HG03135 (cell line): ENCODE measurements at regions not wholly inside any gene's neighbourhood (a gene's known extent, or its start where the extent isn't known, plus 50 kb on each side); places are given as distances from the start of the nearest gene placed in this dataset.
A peak's percentile ranks its signal among the peaks of the same experiment; 100 is the strongest.

ENCODE experiments used
- ATAC-seq: cut with Tn5 transposase; IDR thresholded peaks from one replicate; pipeline ENCODE4 v1.9.1; 2021; ENCODE audit warnings: mild to moderate bottlenecking, moderate library complexity; ENCODE audit not compliant: unreplicated experiment

DNA sequence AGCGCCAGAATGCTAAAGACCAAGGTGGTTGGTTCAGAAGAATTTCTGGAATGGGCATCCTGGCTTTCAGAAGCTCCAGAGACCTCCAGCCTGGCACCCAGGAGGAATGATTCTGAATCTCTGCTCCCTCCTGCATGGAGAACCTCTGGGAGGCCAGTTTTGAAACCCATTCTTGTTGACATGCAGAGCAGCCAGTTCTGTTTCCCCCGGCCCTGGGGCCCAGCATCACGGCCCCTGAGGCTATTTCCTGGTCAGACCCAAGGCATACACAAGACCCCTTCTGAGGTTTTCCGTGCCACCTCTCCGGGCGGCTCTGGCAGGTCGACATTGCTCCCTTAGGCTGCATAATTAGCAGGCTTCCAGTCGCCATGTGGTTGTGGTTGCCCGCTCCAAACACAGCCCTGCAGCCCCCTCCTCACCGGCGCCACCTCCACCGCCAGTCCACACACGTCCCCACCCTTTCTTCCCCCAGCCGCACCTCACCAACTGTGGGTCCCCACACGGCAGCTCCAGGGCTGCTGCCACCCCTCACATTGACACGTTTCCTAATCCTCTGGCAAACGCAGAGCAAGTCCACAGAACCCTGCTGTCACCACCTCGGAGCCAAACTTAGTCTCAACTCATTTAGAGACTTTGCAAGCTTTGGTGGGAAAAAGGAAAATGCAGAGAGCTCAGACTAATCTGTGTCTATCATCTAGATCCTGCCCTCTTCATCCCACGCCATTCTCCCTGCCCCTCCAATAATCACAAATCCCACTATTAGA is 367.1 kb downstream of the SOX9 start:
- ATAC-seq, result no peak

DNA sequence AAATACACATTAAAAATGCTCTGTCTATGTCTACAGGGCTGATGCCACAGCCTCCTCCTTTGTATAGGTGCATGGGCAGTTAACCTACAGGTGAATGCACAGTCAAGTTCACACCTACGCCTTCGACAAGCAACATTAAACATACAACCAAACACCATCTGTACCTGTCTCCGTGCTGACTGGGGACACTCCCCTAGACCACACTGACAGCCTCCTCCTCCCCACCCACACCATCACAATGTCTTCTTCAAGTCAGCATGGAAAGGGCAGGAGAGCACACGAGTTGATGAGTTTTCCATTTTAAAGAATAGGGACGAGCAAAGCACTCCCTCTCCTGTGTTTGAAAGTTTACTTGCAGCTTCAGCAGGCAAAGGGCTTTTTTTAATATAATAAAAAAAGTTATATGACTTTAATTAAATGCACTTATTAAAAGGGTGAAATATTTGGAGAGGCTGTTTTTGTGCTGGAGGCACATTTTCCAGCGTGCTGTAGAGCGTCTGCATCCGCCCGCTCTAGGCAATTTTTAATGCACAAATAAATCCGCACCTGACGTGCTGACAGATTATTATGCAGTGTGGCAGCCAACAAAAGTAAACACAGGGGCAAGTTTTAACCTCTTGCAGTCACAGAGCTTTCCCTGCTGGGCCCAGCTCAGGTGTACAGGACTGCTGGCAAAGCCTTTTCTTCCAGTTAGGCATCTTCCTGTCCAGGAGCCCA is 367.9 kb downstream of the SOX9 start:
- ATAC-seq, result no peak

DNA sequence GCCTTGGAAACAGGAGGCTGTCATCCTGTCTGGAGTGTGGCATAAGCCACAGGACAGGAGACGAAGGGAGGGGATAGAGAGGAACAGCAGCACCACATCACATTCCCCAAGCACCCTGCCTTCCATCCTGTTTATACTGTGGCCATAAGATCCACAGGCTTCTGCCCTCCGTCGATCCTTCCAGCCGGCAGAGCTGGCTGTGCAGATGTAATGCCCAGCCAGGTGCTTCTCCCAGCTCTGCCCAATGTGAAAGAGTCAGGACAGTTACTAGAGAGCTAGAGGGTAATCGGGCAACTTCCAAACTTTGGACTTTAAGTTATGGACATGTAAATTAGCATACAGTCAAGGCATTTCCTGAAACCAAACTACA is 368.4 kb downstream of the SOX9 start:
- no peak for ATAC-seq

DNA sequence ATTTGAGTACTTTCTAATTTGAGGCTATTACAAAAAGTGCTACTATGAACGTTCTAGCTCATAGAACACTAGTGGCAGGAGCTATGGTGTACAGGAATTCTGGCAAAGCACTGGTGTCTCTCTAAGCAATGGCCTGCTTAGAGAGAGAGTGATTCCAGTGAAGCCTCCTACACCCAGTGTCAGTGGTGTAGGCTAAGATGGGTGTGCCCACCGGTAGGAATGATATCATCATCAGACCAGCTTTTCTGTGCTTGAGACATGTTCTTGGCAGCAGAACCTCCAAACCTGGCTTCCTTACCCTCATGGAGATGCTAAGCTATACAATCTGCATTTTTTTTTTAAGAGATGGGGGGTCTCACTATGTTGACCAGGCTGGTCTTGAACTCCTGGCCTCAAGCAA is 370.3 kb downstream of the SOX9 start:
- ATAC-seq, result no peak

DNA sequence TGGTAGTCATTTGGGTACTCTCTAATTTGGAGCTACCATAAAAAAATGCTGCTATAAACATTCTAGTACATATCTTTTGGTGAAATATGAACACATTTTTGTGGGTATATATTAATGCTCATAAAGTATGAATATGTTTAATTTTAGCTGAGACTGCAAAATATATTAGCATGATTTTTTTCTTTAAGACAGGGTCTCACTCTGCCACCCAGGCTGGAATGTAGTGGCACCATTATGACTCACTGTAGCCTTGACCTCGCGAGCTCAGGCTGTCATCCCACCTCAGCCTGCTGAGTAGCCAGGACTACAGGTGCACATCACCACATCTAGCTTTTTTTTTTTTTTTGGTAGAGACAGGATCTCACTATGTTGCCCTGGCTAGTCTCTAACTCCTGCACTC is 371.7 kb downstream of the SOX9 start:
- ATAC-seq, result no peak

DNA sequence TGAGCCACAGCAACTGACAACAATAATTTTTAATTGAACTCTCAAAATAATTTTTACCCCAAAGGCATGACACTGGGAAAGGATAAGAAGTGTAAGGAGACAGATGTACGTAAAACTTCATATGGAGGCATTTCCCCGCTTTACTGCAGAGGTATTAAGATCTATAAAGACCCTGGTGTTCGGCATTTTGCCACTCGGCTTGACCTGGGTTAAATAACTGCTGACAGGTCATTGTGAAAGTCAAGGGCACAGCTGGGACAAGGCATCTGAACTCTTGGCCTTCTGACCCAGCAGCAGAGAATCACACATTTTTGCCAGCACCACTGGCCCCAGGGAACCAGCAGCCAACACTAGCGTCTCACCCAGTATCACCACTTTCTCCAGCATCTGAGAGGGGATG is 372.1 kb downstream of the SOX9 start:
- no peak for ATAC-seq

DNA sequence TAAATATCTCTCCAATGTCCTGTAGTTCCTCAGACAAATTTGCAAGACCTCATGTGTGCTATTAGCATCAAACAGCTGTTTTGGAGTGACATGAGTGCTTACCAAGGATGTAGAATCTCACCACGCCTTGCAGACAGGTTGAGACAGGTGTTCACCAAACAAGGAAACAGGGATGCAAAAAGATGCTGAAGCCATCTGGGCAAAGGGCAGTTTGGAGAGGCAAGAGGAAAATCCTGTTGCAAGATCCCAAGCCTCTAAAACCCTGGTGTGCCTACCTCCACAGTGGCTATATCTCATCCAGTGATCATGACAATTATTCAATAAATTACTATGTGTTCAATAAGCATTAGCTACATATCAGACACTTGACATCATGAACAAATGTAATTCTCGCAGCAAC is 373.7 kb downstream of the SOX9 start:
- ATAC-seq, result no peak

DNA sequence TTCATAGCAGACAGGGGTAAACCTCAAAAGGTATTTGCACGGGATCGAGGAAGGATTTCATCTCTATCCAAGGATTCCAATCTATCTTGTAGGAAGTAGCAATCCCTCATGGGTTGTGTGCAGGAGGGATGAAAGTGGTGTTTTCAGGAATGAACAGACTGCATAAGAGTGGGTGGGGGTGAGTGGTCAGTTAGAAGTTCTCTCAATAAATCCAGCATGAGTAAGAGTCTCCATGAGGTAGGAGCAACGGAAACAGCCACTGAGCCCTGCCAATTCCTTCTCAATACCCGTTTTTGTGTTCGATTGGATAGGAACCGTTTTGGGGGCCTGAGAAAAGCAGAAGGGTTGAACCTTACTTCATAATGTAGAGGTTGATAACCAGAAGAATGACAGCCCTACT is 375.6 kb downstream of the SOX9 start:
- ATAC-seq, result no peak

DNA sequence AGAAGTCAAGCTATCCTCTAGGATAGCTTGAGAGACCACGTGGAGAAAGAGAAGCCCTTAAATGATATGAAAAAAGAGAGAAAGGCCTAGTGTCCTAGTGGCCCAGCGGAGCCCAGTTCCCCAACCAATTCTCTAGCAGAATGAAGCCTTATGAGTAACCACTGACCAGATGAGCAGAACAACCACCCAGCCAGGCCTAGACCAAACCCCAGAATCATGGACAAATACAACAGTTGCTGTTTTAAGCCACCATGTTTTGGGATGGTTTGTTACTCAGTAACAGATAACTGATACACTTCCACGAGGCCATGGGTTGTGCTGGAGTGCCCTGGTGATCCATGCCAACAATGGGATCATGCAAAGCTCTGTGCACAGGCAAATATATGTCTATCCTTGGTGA is 377.1 kb downstream of the SOX9 start:
- ATAC-seq, result no peak

DNA sequence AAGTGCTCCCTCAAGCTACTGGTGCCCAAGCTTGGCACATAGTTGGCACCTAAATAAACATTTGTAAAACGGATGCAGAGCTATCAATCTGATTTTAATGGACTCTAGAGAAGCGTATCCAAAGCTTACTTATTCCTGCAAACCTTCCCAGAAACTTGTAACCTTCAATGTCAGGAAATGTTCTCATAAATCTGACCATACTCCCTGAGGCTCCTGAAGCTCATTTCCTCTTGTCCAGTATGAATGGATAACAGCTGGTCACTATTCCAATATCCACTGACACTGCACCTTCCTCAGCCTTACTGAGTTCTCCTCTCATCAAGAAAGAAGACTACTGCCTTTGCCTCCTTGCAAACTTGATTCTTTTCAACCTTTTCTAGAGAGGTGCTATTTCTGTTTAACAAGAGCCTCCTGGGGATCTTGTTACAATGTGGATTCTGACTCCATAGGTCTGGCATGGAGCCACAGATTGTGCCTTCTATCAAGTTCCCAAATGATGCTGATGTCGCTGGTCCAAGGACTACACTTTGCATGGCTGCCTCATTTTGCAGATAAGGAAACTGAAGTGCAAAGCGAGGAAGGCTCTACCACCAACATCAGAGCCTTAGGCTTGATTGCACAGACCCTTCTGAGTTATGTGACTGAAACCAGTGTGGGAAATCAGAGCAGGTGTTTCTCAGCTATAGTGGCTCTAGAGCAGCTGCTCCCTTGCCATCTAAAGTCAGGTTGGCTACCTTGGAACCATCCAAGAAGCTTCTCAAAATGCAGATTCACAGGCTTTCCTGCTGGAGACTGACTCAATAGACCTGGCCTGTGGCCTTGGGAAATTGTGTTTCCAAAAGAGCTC is 377.8 kb downstream of the SOX9 start:
- ATAC-seq, result no peak

DNA sequence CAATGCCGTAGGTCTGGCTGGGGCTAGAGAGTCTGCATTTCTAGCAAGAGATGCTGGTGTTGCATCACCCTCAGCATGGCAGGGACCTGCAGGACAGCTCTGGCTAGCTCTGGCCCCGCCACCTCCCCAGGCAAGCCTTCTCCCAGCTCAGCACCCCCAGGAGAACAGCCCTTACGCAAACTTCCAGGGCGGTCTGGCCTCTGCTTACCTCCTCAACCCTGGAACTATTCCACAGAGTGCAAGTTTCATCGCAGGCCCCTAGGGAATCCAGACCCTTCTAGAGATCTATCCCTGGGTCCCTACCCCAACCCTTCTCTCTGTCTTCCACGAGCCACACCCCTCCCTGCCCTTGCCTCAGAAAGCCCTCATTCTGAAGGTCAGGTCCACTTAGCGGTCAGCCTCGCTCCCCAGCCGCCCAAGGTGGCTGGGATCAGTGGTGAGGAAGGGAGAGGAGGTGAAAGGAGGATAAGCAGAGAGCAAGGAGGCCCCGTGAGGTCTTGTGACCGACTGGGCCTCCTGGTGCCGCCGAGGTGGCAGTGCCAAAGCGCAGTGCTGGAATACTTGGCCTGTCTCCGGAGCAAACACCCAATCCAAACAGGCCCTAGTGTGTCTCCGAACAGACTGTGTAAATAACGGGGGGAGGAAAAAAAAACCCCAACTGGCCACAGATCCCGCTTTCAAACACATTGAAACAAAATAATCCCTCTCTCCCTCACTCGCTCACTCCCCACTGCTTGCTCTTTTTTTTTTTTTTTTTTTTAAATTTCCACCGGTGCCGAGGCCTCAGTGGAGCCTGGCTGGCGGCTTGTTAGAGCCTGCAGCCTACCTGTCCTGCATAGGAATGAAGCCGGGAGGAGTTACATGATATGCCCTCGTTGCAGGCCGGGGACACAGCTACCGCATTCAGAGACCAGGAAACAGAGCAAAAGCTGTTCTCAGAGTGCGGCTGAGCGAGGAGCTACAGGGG is 380.9 kb downstream of the SOX9 start:
- ATAC-seq, result no peak

DNA sequence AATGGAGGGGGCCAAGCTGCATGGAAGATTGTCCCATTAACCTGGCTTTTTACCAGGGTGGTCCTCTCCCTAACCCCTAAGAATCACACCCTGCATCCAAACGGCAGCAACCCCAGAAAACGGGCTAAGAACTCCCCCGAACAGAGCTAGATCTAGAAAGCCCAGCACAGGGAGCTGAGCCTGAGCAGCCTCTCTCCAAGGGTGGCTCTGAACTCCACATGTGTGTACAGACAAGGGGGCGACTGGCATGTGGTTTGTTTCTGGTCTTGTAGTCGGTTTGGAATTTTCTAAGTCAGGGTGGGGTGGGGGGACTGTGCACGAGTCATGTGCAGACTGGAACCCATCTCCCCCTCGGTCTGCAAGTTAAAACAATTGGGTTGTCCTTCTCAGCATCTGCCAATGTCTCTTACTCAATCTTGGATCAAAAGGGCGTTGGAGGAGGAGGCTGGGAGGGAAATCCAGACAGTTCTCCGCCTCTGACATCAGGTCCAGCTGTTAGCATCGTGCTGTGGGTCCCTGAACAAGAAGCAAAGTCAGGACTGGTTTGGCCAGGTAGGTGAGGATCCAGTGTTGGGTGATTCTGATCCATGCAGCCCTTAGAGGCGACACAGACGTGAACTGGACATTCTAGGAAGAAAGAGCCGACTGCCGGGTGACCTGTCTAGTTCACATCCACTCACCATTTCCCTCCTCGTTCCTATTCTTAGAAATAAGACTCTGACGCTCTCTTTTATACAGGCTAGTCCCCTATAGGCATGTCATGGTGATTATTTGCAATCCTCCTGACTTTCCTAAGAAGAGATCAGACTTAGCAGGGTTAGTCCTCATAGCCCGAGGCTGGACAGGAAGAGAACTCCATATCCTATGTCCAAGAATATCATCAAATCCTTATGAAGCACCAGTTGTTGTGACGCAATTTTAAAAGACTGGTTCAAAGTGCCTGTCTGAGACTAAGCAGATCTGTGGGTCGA is 381.8 kb downstream of the SOX9 start:
- ATAC-seq, result no peak

DNA sequence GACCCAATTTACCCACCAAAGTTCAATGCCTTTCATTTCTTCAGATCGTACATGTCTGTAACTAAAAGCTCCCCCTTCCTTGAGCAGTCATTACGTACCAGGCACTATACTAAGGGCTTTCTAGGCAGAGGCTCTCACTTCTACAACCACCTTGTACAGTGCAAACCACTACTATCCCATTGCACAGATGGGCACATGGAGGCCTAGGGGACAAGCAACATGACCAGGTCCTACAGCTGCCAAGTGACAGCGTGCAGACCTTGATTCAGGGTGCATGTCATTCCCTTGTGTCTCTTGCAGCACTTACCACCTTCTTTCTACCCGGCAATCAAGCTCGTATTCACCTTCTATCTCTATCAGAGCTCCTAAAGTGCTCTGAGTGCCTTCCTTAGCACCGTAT is 382.7 kb downstream of the SOX9 start:
- no peak for ATAC-seq

DNA sequence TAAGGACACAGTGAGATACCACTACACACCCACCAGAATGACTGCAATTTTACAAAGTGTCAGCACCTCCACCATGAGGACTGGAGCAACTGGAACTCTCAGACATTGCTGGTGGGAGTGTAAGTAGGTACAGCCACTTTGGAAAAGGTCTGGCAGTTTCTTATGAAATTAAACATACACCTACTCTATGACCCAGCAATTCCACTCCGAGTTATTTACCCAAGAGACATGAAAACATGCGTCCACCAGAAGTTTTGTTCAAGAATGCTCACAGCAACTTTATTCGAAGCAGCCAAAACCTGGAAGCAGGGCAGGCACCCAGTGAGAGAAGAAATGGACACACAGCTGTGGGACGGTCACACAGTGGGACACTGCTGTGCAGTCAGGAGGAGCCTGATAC is 384.0 kb downstream of the SOX9 start:
- no peak for ATAC-seq

DNA sequence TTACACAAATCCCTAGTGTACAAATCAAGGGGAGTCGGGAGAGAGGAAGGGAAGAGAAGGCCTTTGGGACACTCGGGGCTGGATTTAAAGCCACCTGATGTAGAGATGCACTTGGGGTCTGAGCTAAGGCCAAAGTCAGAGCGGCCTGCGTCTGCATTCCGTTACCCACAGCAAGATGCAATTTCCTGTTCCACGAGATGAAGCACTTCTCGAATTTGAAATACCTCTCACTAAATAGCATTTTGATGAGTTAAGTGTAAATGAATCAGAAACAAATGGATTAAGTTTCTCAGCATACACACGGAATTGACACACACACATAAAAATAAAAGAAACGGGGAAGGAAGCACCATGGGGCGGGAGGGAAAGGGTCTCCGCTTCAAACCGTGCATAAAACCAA is 386.0 kb downstream of the SOX9 start:
- no peak for ATAC-seq

DNA sequence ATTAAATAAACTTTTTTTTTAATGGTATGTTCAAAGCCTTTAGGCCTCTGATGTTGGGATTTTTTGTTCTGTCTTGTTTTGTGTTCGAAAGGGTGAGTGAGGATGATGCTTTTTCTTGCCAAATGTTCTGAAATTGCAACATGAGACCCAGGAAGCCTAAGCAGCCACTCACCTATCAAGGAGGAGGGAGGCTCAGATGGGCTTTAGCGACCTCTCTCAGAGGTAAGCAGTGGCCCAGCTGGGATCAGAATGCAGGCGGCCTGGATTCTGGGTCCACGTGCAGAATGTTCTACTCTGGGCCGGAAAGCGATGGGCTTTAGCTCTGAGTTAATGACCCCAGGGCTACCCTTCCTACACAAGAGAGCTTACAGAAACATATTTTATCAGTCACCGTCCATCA is 386.6 kb downstream of the SOX9 start:
- ATAC-seq, result no peak

DNA sequence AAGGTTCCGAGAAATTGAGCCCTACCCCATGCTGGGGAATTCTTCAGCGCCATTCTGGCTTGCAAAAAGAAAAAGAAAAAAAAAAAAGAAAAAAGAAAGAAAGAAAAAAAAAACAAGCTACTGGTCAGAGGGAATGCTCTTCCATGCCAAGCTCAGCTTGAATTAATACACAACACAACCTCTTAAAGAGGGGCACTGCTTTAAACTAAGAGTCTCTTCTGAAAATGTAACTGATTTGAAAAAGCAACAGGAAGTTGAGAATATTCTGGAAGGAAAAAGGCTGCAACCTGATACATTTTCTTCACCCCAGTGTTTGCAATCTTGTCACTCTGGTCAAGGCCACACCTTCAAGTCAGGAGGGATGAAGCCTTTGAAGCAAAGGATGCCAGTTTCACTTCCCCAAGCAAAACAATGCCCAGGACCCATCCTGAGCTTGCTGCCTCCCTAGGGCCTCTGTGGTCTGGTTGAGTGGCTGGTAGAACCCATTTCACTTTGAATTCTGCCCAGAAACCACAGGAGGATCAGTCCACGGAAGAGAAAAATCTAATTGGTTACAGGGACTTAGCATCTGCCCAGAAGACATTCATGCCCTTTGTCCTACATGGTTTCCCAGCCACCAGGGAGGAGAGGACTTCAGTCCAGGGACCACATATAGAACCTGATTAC is 389.7 kb downstream of the SOX9 start:
- ATAC-seq, result peak; percentile 56

DNA sequence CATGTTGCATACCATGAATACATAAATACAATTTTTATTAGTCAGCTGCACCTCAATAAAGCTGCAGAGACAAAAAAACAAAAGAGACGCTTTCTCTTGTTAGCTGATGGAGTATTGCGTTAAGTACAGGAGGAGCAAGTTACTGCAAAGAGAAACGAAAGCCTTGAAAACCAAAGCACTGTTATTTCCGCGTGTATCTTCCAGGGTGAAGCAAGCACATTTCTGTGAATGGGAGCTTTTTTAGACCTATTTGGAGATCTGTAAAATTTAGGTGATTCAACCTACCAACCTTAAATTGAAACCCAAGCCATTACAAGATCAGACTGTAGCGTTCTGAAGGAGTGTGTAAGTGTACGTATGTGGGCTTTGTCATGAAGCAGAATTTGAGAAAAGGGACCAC is 390.4 kb downstream of the SOX9 start:
- ATAC-seq, result no peak

DNA sequence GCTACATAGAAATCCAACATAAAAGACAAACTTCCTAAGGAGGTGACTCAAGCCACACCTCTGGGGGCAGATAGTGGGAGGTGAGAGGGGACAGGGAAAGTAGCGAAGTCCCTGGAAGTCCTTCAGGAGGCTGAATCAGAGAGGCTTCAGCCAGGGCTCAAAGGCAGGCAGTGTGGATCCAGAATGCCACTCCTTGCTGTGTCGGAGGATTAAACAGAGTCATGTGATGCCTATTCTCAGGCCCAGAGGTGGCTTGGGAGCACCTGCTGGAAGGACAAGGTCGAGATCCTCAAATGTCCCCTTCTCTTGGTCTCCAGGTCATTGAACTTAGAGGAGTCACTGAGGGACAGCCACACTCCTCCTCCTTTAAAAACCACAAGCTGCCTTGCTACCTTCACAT is 391.1 kb downstream of the SOX9 start:
- ATAC-seq, result no peak
